Esophagus squamous epithelium (tissue), 5 donors: ENCODE measurements at regions not wholly inside any gene's neighbourhood (a gene's known extent, or its start where the extent isn't known, plus 50 kb on each side); places are given as distances from the start of the nearest gene placed in this dataset.

Source experiments
- DNase-seq: peaks from one replicate; lab custom pipeline; 2025; lab: John Stamatoyannopoulos, UW
- H3K27ac ChIP-seq, 4 donors: fragments of 200-600 bp; sonication (generic); one replicate each; pipeline ENCODE4 v1.5.1; 2016 to 2019; ENCODE audit warnings: mild to moderate bottlenecking in 1 of 4
- H3K27me3 ChIP-seq, 4 donors: fragments of 200-600 bp; sonication (generic); 1 replicate in 3 of 4; 2 replicates in 1 of 4; pipeline versions ENCODE4 v1.5.1 to v1.6.0; 2017 to 2021; ENCODE audit warnings: antibody characterized with exemption in 1 of 4
- H3K36me3 ChIP-seq, 3 donors: fragments of 200-600 bp; sonication (generic); one replicate each; pipeline ENCODE4 v1.5.1; 2016 to 2019
- H3K4me1 ChIP-seq, 3 donors: fragments of 200-600 bp; sonication (generic); one replicate each; pipeline ENCODE4 v1.5.1; 2017 to 2019
- H3K4me3 ChIP-seq, 4 donors: fragments of 200-600 bp; sonication (generic); 1 replicate in 3 of 4; 2 replicates in 1 of 4; pipeline ENCODE4 v1.5.1; 2016 to 2019; ENCODE audit warnings: mild to moderate bottlenecking in 2 of 4, moderate library complexity in 1 of 4
- H3K9me3 ChIP-seq, 3 donors: fragments of 200-600 bp; sonication (generic); one replicate each; pipeline ENCODE4 v1.5.1; 2016 to 2019
- CTCF ChIP-seq, 6 experiments: fragments of 450-650 bp in 4 of 6; fragments of 200-600 bp in 2 of 6; sonication (generic) in 2 of 6; IDR thresholded peaks; one replicate each; pipeline ENCODE4 v1.5.1; 2016 to 2019; ENCODE audit warnings: antibody characterized with exemption in 6 of 6, mild to moderate bottlenecking in 4 of 6, moderate library complexity in 4 of 6
- POLR2A ChIP-seq, 4 donors: fragments of 450-650 bp; IDR thresholded peaks; one replicate each; pipeline ENCODE4 v1.6.1; 2017; ENCODE audit warnings: antibody characterized with exemption in 4 of 4, mild to moderate bottlenecking in 4 of 4, moderate library complexity in 3 of 4
- WGBS, 2 donors: methylation state at CpG; one replicate each; pipeline ENCODE4 v1.1.5; 2018; 5-methylcytosine and 5-hydroxymethylcytosine counted together
- intact Hi-C: fragments of 100-400 bp; cut with DNase I; formaldehyde crosslinking; loops from one replicate; pipeline ENCODE4 v1.15.0; 2022
- small RNA-seq, 4 donors: library from RNA; depleted of rRNA; stranded (forward); fragments of <200 nt; gene quantifications; one replicate each; pipeline ENCODE3, GENCODE V24; 2016
- donor health status: DM: yes; HTN: yes; CAD: no.

GRCh38 chr12:41624571-41624970 lies 436.5 kb downstream of the PDZRN4 start:
- intact Hi-C loops = no loop called here
- H3K27me3 ChIP-seq = no peaks in the 10 kb centered on the region
- H3K4me3 ChIP-seq = no peak overlapping the region
- DNase-seq = no peak
- H3K27ac ChIP-seq = no peak overlapping the region
- no peak for TF ChIP-seq CTCF (IDR thresholded peaks at IDR 0.05)
- TF ChIP-seq POLR2A (IDR thresholded peaks at IDR 0.05) = no peak
- 22 to 23% methylated on average over 1 of the region's 1 CpG for WGBS, 2 donors
- no peaks in the 10 kb centered on the region for H3K4me1 ChIP-seq
- H3K9me3 ChIP-seq = peaks cover 0 to 10% (median 0%) of the 10 kb centered on the region in 3 donors
- no peaks in the 10 kb centered on the region for H3K36me3 ChIP-seq

Small RNAs in the stretch of these regions (small RNA-seq; reads per million reads assigned to genes)
- 0 reads per million in 4 donors for gene RNA5SP360
